Mesenchymal stem cell (in vitro differentiated cells and primary cell): ENCODE measurements at regions not wholly inside any gene's neighbourhood (a gene's known extent, or its start where the extent isn't known, plus 50 kb on each side); places are given as distances from the start of the nearest gene placed in this dataset.

ENCODE experiments used
- DNase-seq: peaks from one replicate; pipeline ENCODE4 v3.0.0-alpha.2; 2013
- H2AFZ ChIP-seq: one replicate; pipeline ENCODE4 v1.6.1; 2013; ENCODE audit warnings: low read depth, mild to moderate bottlenecking, control low read depth, inconsistent platforms, low read length, moderate library complexity
- H2AK5ac ChIP-seq: 2 replicates; pipeline ENCODE4 v1.6.1; 2013; ENCODE audit warnings: low read length, moderate library complexity, mild to moderate bottlenecking, inconsistent platforms; ENCODE audit not compliant: severe bottlenecking
- H2BK120ac ChIP-seq: one replicate; pipeline ENCODE4 v1.6.1; 2013; ENCODE audit warnings: low read depth, mild to moderate bottlenecking, inconsistent platforms, low read length, moderate library complexity
- H2BK12ac ChIP-seq, 2 experiments: one replicate each; pipeline ENCODE4 v1.6.1; 2013; ENCODE audit warnings: inconsistent platforms in 2 of 2, low read length in 2 of 2, mild to moderate bottlenecking in 2 of 2, moderate library complexity in 2 of 2, control low read depth in 1 of 2
- H2BK15ac ChIP-seq: one replicate; pipeline ENCODE4 v1.6.1; 2013; ENCODE audit warnings: mild to moderate bottlenecking, low read depth, inconsistent platforms; ENCODE audit not compliant: poor library complexity, severe bottlenecking
- H2BK5ac ChIP-seq: 2 replicates; pipeline ENCODE4 v1.6.1; 2013; ENCODE audit warnings: low read depth, mild to moderate bottlenecking, low read length, control low read depth, inconsistent platforms; ENCODE audit not compliant: poor library complexity, severe bottlenecking
- H3K14ac ChIP-seq, 2 experiments: one replicate each; pipeline ENCODE4 v1.6.1; 2013; ENCODE audit warnings: inconsistent platforms in 2 of 2, low read length in 2 of 2, control low read depth in 1 of 2, mild to moderate bottlenecking in 1 of 2, moderate library complexity in 1 of 2
- H3K18ac ChIP-seq, 2 experiments: one replicate each; pipeline ENCODE4 v1.6.1; 2013; ENCODE audit warnings: inconsistent platforms in 2 of 2, low read length in 2 of 2, control low read depth in 1 of 2, low read depth in 1 of 2, mild to moderate bottlenecking in 1 of 2
- H3K23ac ChIP-seq, 2 experiments: one replicate each; pipeline ENCODE4 v1.6.1; 2013; ENCODE audit warnings: inconsistent platforms in 2 of 2, low read length in 2 of 2, mild to moderate bottlenecking in 2 of 2, moderate library complexity in 2 of 2, control low read depth in 1 of 2
- H3K27ac ChIP-seq: 2 replicates; pipeline ENCODE4 v1.5.1; 2013; ENCODE audit warnings: mild to moderate bottlenecking, moderate library complexity, low read length, control low read depth, inconsistent platforms; ENCODE audit not compliant: poor library complexity, severe bottlenecking
- H3K27me3 ChIP-seq, 2 experiments: 2 replicates each; pipeline versions ENCODE4 v1.6.1 to v1.7.0; 2013; ENCODE audit warnings: low read length in 2 of 2, mild to moderate bottlenecking in 2 of 2, moderate library complexity in 2 of 2, control low read depth in 1 of 2, inconsistent platforms in 1 of 2; ENCODE audit not compliant: control insufficient read depth in 1 of 2, insufficient read depth in 1 of 2
- H3K36me3 ChIP-seq, 2 experiments: 2 replicates each; pipeline versions ENCODE4 v1.6.1 to v1.7.0; 2013; ENCODE audit warnings: low read length in 2 of 2, control low read depth in 1 of 2, inconsistent platforms in 1 of 2, low read depth in 1 of 2, mild to moderate bottlenecking in 1 of 2; ENCODE audit not compliant: insufficient read depth in 2 of 2, control insufficient read depth in 1 of 2
- H3K4ac ChIP-seq, 2 experiments: one replicate each; pipeline ENCODE4 v1.6.1; 2013; ENCODE audit warnings: inconsistent platforms in 2 of 2, low read length in 2 of 2, mild to moderate bottlenecking in 2 of 2, moderate library complexity in 2 of 2, control low read depth in 1 of 2, low read depth in 1 of 2
- H3K4me1 ChIP-seq: 2 replicates; pipeline ENCODE4 v1.6.1; 2013; ENCODE audit warnings: low read depth, low read length, control low read depth; ENCODE audit not compliant: control insufficient read depth, insufficient read depth
- H3K4me2 ChIP-seq: 2 replicates; pipeline ENCODE4 v1.6.1; 2013; ENCODE audit warnings: low read length, mild to moderate bottlenecking, inconsistent platforms; ENCODE audit not compliant: poor library complexity, severe bottlenecking
- H3K4me3 ChIP-seq, 2 experiments: 2 replicates each; pipeline versions ENCODE4 v1.5.1 to v1.7.0; 2013; ENCODE audit warnings: low read length in 2 of 2, mild to moderate bottlenecking in 2 of 2, control low read depth in 1 of 2, low read depth in 1 of 2; ENCODE audit not compliant: insufficient read depth in 1 of 2
- H3K79me1 ChIP-seq: replicated peaks from 2 replicates; pipeline ENCODE4 v1.6.1; 2013; ENCODE audit warnings: mild to moderate bottlenecking, control low read depth, low read length, inconsistent platforms; ENCODE audit not compliant: poor library complexity, severe bottlenecking
- H3K9ac ChIP-seq: 2 replicates; pipeline ENCODE4 v1.7.0; 2013; ENCODE audit warnings: mild to moderate bottlenecking, low read length, moderate library complexity
- H3K9me3 ChIP-seq: 2 replicates; pipeline ENCODE4 v1.7.0; 2013; ENCODE audit warnings: mild to moderate bottlenecking, low read length; ENCODE audit not compliant: control insufficient read depth
- H4K8ac ChIP-seq: one replicate; pipeline ENCODE4 v1.6.1; 2013; ENCODE audit warnings: inconsistent platforms, mild to moderate bottlenecking, low read length, moderate library complexity
- H4K91ac ChIP-seq: one replicate; pipeline ENCODE4 v1.6.1; 2013; ENCODE audit warnings: mild to moderate bottlenecking, low read length, inconsistent platforms
- WGBS: methylation state at CpG from one replicate; pipeline ENCODE4 v1.1.7; 2013; ENCODE audit warnings: mixed read lengths; 5-methylcytosine and 5-hydroxymethylcytosine counted together

DNA sequence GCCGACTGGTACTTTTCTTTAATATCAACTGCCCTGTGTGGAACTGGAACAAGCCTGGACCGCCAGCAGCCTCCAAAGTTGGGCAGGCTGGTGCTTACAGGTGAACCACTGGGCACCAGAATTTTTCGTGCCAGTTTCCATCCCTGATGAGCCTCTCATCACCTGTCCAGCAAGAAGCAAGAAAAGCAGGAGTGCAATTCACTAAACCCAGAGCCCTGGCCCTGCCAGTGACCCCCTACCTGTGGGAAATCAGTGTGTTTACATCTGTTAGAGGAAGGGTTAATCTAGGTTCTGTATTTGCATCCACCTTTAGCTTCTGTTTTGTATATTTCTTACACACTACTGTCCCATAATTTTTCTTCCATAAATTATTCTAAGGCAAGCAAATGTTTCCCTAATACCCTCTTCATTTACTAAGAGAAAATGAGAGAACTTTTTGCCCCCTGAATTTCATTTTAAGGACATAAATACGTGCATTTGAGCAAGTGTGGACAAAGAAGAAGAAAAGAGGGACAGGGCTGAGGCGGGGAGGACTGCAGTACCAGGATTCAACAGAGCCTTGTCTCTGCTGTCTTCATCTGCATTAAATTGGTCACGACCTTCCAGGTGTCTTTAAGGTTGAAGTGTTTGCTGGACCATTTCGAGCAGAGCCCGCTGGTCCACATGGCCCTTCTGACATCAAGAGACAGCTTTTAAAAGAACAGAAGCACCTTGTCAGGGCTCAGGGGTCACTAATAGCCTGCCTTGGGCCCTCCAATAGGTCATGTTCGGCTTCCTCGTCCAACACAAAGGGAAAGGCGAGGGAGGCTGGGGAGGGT is 763.1 kb downstream of the BCL11A start:
- Histone ChIP-seq H2BK15ac (no peak overlapping the region), H3K4me1 (no peaks in the 10 kb centered on the region), H4K91ac (no peak overlapping the region), H3K36me3 (no peaks in the 10 kb centered on the region), H3K23ac (no peak overlapping the region), H2AFZ (no peak overlapping the region), H3K4me2 (no peak overlapping the region), H3K27me3 (no peaks in the 10 kb centered on the region), H3K4me3 (no peak overlapping the region), H2BK12ac (no peak overlapping the region), H3K14ac (no peak overlapping the region), H2AK5ac (no peak overlapping the region), H3K4ac (no peak overlapping the region), H3K27ac (no peak overlapping the region), H4K8ac (no peak overlapping the region), H3K18ac (no peak overlapping the region), H2BK120ac (no peak overlapping the region), H2BK5ac (no peak overlapping the region), H3K9me3 (no peaks in the 10 kb centered on the region), H3K79me1 (no peaks in the 10 kb centered on the region), H3K9ac (no peak overlapping the region)
- WGBS = 59% methylated on average over 11 of the region's 11 CpGs
- no peak for DNase-seq

DNA sequence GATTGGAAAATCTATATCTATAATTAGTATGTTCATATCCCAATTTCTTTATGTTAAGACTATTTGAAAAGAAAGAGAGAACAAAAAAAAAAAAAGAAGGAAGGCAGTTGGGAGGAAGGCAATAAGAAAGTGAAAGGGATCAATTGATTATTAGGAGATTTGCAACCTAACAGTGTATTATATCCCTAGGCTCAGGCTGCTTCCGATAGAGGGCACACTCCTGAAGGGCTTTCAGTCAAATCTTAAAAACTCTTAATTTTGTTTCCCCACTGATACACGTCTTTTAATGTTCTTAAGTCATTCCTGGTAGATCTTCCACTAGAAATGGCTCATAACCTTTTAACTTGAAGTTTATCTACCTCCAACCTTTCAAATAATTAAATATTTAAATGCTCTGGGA is 763.9 kb downstream of the BCL11A start:
- Histone ChIP-seq H3K4me3 (no peak overlapping the region), H3K9ac (no peak overlapping the region), H2BK12ac (no peak overlapping the region), H3K4ac (no peak overlapping the region), H3K18ac (no peak overlapping the region), H3K27ac (no peak overlapping the region), H2BK15ac (no peak overlapping the region), H3K9me3 (no peaks in the 10 kb centered on the region), H3K36me3 (no peaks in the 10 kb centered on the region), H2BK120ac (no peak overlapping the region), H3K79me1 (no peaks in the 10 kb centered on the region), H3K4me2 (no peak overlapping the region), H4K8ac (no peak overlapping the region), H3K27me3 (no peaks in the 10 kb centered on the region), H3K23ac (no peak overlapping the region), H2BK5ac (no peak overlapping the region), H4K91ac (no peak overlapping the region), H3K4me1 (no peaks in the 10 kb centered on the region), H3K14ac (no peak overlapping the region), H2AFZ (no peak overlapping the region), H2AK5ac (no peak overlapping the region)
- 26% methylated on average over 2 of the region's 2 CpGs for WGBS
- no peak for DNase-seq

DNA sequence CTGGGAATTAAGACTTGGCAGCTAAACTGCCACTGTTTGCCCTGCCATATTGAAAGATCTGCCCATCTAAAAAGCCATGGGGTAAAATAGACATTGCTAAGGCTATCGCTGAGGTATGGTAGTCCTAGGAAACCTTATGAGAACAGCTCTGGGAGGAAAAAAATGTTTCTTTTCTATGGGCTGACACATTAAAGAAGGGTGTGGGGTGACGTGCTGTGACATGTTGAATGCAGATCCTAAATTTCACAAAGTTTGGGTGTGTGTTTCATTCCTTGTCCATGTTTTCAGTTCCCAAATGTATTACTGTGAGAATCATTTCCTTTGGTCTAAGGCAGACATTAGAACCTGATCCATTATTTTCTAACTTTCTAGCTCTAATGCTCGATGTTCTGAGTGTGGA is 766.4 kb downstream of the BCL11A start:
- no peak for DNase-seq
- Histone ChIP-seq H2BK5ac (no peak overlapping the region), H4K91ac (no peak overlapping the region), H3K9me3 (no peaks in the 10 kb centered on the region), H3K14ac (no peak overlapping the region), H3K4me1 (no peaks in the 10 kb centered on the region), H2BK12ac (no peak overlapping the region), H3K9ac (no peak overlapping the region), H3K36me3 (no peaks in the 10 kb centered on the region), H3K23ac (no peak overlapping the region), H2AK5ac (no peak overlapping the region), H3K4me2 (no peak overlapping the region), H3K4me3 (no peak overlapping the region), H2AFZ (no peak overlapping the region), H4K8ac (no peak overlapping the region), H3K27ac (no peak overlapping the region), H3K27me3 (no peaks in the 10 kb centered on the region), H3K79me1 (no peaks in the 10 kb centered on the region), H3K18ac (no peak overlapping the region), H3K4ac (no peak overlapping the region), H2BK15ac (no peak overlapping the region), H2BK120ac (no peak overlapping the region)
- WGBS = 71% methylated on average over 3 of the region's 3 CpGs

DNA sequence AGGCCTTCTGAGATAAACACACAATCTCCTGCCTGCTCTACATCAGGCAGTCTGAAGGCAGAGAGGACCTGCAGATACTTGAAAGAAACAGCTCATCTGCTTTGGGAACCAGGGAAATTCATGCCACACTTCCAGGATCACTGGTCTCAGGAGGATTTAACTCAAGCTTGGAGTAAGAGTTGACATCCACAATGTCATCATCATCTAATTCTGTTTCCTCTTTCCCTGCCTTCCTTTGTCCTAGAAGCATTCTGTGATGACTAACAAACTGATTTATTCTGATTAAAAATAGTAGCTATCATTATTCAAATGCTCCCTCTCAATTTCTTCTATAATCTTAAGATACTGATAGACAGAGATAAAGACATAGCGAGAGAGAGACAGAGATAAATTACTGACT is 766.8 kb downstream of the BCL11A start:
- Histone ChIP-seq H3K18ac (no peak overlapping the region), H3K4me3 (no peak overlapping the region), H2AFZ (no peak overlapping the region), H2BK120ac (no peak overlapping the region), H3K4me1 (no peaks in the 10 kb centered on the region), H3K27ac (no peak overlapping the region), H3K79me1 (no peaks in the 10 kb centered on the region), H3K36me3 (no peaks in the 10 kb centered on the region), H3K4me2 (no peak overlapping the region), H4K8ac (no peak overlapping the region), H3K9me3 (no peaks in the 10 kb centered on the region), H3K14ac (no peak overlapping the region), H2BK15ac (no peak overlapping the region), H3K23ac (no peak overlapping the region), H4K91ac (no peak overlapping the region), H3K4ac (no peak overlapping the region), H3K27me3 (no peaks in the 10 kb centered on the region), H3K9ac (no peak overlapping the region), H2AK5ac (no peak overlapping the region), H2BK5ac (no peak overlapping the region), H2BK12ac (no peak overlapping the region)
- WGBS = 83% methylated on average over 1 of the region's 1 CpG
- no peak for DNase-seq
